CD4-positive, CD25-positive, alpha-beta regulatory T cell (primary cell): ENCODE measurements at regions not wholly inside any gene's neighbourhood (a gene's known extent, or its start where the extent isn't known, plus 50 kb on each side); places are given as distances from the start of the nearest gene placed in this dataset.
"Not testable (repeated sequence)": the region's sequence is repeated elsewhere in the genome, so short reads cannot be mapped to it uniquely, and the experiment has no call there.

Experiments
- ATAC-seq, 2 donors: fragments of 150-1000 bp; cut with Tn5 transposase; one replicate each; pipeline ENCODE4 v1.10.0; 2021; ENCODE audit warnings: low read depth in 2 of 2, moderate number of reproducible peaks in 2 of 2, moderate library complexity in 1 of 2
- DNase-seq, 3 donors: peaks; one replicate each; pipeline versions ENCODE4 v3.0.0 to v3.0.0-alpha.2; 2012 to 2022; ENCODE audit warnings: mixed read lengths in 1 of 3
- H3K27ac ChIP-seq: one replicate; pipeline ENCODE4 v1.7.0; 2013; ENCODE audit warnings: mild to moderate bottlenecking, low read length; ENCODE audit not compliant: insufficient read depth, poor library complexity, severe bottlenecking
- H3K27me3 ChIP-seq: one replicate; pipeline ENCODE4 v1.7.0; 2013; ENCODE audit warnings: low read length; ENCODE audit not compliant: control insufficient read depth, insufficient read depth
- H3K36me3 ChIP-seq: one replicate; pipeline ENCODE4 v1.7.0; 2013; ENCODE audit warnings: mild to moderate bottlenecking, low read length, moderate library complexity; ENCODE audit not compliant: control insufficient read depth, insufficient read depth
- H3K4me1 ChIP-seq: 2 replicates; pipeline ENCODE4 v1.7.0; 2013; ENCODE audit warnings: mild to moderate bottlenecking, low read length; ENCODE audit not compliant: insufficient read depth, control insufficient read depth, poor library complexity, severe bottlenecking
- H3K4me3 ChIP-seq: one replicate; pipeline ENCODE4 v1.7.0; 2013; ENCODE audit warnings: low read depth, mild to moderate bottlenecking, low read length, moderate library complexity
- H3K9me3 ChIP-seq, 2 experiments: 1 replicate in 1 of 2; 2 replicates in 1 of 2; pipeline ENCODE4 v1.7.0; 2013; ENCODE audit warnings: low read length in 2 of 2, mild to moderate bottlenecking in 1 of 2, moderate library complexity in 1 of 2; ENCODE audit not compliant: control insufficient read depth in 2 of 2
- H3K27ac Mint-ChIP-seq, 3 donors: one replicate each; pipeline ENCODE4 v1.8.0; 2020 to 2022; ENCODE audit warnings: mild to moderate bottlenecking in 3 of 3, mixed read lengths in 3 of 3, moderate library complexity in 2 of 3
- H3K27me3 Mint-ChIP-seq: one replicate; pipeline ENCODE4 v1.8.0; 2022; ENCODE audit warnings: mild to moderate bottlenecking, mixed read lengths
- H3K36me3 Mint-ChIP-seq: one replicate; pipeline ENCODE4 v1.8.0; 2020; ENCODE audit warnings: mixed read lengths
- H3K4me1 Mint-ChIP-seq, 4 donors: one replicate each; pipeline ENCODE4 v1.8.0; 2020 to 2022; ENCODE audit warnings: mixed read lengths in 4 of 4, mild to moderate bottlenecking in 1 of 4
- H3K4me3 Mint-ChIP-seq, 4 donors: one replicate each; pipeline ENCODE4 v1.8.0; 2020 to 2022; ENCODE audit warnings: mild to moderate bottlenecking in 4 of 4, mixed read lengths in 4 of 4, moderate library complexity in 3 of 4
- H3K9me3 Mint-ChIP-seq, 7 donors: one replicate each; pipeline ENCODE4 v1.8.0; 2020 to 2022; ENCODE audit warnings: mixed read lengths in 7 of 7, mild to moderate bottlenecking in 3 of 7, moderate library complexity in 2 of 7

DNA sequence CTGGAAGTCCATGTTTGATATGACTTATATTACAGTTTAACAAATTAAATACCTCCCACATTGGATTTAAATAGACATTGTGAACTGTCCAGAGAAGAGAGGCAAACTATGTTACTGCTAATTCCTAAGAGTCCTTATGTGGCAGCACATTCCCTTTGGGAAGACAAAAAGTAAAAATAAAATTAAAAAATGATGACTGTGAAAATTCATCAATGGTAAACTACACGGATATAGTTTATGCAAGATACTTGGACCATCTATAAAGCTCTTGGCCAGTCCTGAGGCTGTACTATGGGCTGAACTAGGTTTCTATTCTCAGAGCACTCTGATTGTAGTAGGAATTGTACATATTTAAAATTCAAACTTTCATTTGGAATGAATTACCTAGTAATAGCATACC, 206.4 kb downstream of the LRRK2 start:
- H3K27ac ChIP-seq: no peak overlapping the region
- no peaks in the 10 kb centered on the region for H3K36me3 ChIP-seq
- Mint-ChIP-seq H3K4me1 (no peaks in the 10 kb centered on the region), H3K27me3 (no peaks in the 10 kb centered on the region), H3K9me3 (peaks cover 0 to 4% (median 2%) of the 10 kb centered on the region in 7 donors), H3K27ac (no peak overlapping the region), H3K4me3 (no peak overlapping the region), H3K36me3 (no peaks in the 10 kb centered on the region)
- DNase-seq: no peak
- ATAC-seq: no peak
- H3K9me3 ChIP-seq: no peaks in the 10 kb centered on the region
- H3K27me3 ChIP-seq: no peaks in the 10 kb centered on the region
- H3K4me1 ChIP-seq: no peaks in the 10 kb centered on the region
- H3K4me3 ChIP-seq: no peak overlapping the region

DNA sequence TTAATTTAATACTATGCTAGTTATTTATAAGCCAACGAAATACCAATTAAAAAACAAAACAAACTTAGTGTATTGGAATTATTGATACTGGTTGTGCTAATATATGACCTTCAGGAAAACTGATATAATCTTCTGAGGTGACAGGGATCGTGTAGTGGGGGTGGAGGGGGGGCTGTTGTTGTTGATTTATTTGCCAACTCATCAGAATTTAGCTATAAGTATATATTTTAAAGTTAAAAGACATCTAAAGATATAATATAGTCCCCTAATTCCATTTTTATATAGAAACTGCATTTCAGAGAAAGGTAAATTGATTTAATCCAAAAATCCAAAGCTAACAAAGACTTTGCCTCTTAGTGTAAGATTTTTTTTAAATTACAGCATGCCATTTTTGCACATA, 210.5 kb downstream of the LRRK2 start:
- no peaks in the 10 kb centered on the region for H3K27me3 ChIP-seq
- no peaks in the 10 kb centered on the region for H3K4me1 ChIP-seq
- ATAC-seq: no peak
- no peaks in the 10 kb centered on the region for H3K4me1 Mint-ChIP-seq
- no peaks in the 10 kb centered on the region for H3K27me3 Mint-ChIP-seq
- no peak overlapping the region for H3K27ac ChIP-seq
- H3K36me3 Mint-ChIP-seq: no peaks in the 10 kb centered on the region
- no peaks in the 10 kb centered on the region for H3K9me3 ChIP-seq
- DNase-seq: no peak
- H3K4me3 Mint-ChIP-seq: no peak overlapping the region
- H3K36me3 ChIP-seq: no peaks in the 10 kb centered on the region
- H3K9me3 Mint-ChIP-seq: peaks cover 0 to 8% (median 2%) of the 10 kb centered on the region in 7 donors
- H3K27ac Mint-ChIP-seq: no peak overlapping the region
- no peak overlapping the region for H3K4me3 ChIP-seq

- DNase-seq (no peak), ATAC-seq (no peak)
- no peaks in the 10 kb centered on the region for H3K36me3 ChIP-seq
- H3K4me3 ChIP-seq: no peak overlapping the region
- Mint-ChIP-seq H3K36me3 (no peaks in the 10 kb centered on the region), H3K4me3 (no peak overlapping the region), H3K27me3 (no peaks in the 10 kb centered on the region), H3K27ac (no peak overlapping the region), H3K4me1 (no peaks in the 10 kb centered on the region), H3K9me3 (peaks cover 0 to 8% (median 2%) of the 10 kb centered on the region in 7 donors)
- H3K9me3 ChIP-seq: no peaks in the 10 kb centered on the region
- no peak overlapping the region for H3K27ac ChIP-seq
- no peaks in the 10 kb centered on the region for H3K4me1 ChIP-seq
- H3K27me3 ChIP-seq: no peaks in the 10 kb centered on the region
Observed at GRCh38 chr12:40435951-40436350, 211.2 kb downstream of the LRRK2 start.

GRCh38 chr12:40436564-40436963, 211.8 kb downstream of the LRRK2 start:
- no peaks in the 10 kb centered on the region for H3K36me3 Mint-ChIP-seq

DNA sequence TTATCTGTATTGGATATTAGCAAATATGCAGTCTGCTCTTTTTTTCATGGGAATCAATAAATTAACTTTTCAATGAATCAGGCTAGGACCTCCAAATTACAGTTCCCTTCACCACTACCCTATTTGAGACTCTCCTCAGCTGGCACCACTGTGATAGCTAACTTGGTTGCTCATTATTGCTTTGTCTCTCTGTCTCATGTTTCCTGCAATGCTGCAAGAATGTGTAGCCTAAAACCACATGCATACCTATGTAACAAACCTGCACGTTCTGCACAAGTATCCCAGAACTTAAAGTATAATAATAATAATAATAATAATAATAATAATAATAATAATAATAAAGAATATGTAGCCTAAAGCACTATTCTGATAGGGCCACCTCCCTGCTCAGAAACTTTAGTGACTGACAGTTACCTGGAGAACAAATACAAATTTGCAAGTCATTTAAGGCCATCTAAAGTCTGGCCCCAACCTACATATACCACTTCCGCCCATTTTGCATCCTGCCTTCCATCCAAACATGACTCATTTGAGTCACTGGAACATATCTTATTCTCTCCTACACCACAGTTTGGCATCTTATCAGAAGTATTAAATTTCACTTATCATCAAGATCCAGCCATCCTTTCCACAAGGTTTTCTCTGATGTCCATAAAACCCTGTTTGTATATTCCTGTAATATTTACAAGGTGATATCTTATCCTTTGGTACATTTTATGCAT, 215.1 kb downstream of the LRRK2 start:
- Histone ChIP-seq H3K4me1 (no peaks in the 10 kb centered on the region), H3K27ac (no peak overlapping the region), H3K9me3 (no peaks in the 10 kb centered on the region), H3K4me3 (no peak overlapping the region), H3K36me3 (no peaks in the 10 kb centered on the region), H3K27me3 (no peaks in the 10 kb centered on the region)
- H3K27ac Mint-ChIP-seq: no peak overlapping the region
- H3K4me3 Mint-ChIP-seq: no peak overlapping the region
- H3K4me1 Mint-ChIP-seq: no peaks in the 10 kb centered on the region
- no peaks in the 10 kb centered on the region for H3K27me3 Mint-ChIP-seq
- peaks cover 0 to 8% (median 2%) of the 10 kb centered on the region in 7 donors for H3K9me3 Mint-ChIP-seq
- ATAC-seq (no peak), DNase-seq (no peak)
- no peaks in the 10 kb centered on the region for H3K36me3 Mint-ChIP-seq

More at GRCh38 chr12:40436564-40436963, 211.8 kb downstream of the LRRK2 start:
- Histone ChIP-seq H3K9me3 (no peaks in the 10 kb centered on the region), H3K4me3 (no peak overlapping the region), H3K27ac (no peak overlapping the region), H3K4me1 (no peaks in the 10 kb centered on the region), H3K36me3 (no peaks in the 10 kb centered on the region), H3K27me3 (no peaks in the 10 kb centered on the region)
- DNase-seq (no peak), ATAC-seq (no peak)
- Mint-ChIP-seq H3K27ac (no peak overlapping the region), H3K4me3 (no peak overlapping the region), H3K27me3 (no peaks in the 10 kb centered on the region), H3K9me3 (peaks cover 0 to 8% (median 2%) of the 10 kb centered on the region in 7 donors), H3K4me1 (no peaks in the 10 kb centered on the region)

- H3K27ac ChIP-seq: no peak overlapping the region
- H3K4me3 ChIP-seq: no peak overlapping the region
- H3K27me3 ChIP-seq: no peaks in the 10 kb centered on the region
- H3K36me3 Mint-ChIP-seq: no peaks in the 10 kb centered on the region
- no peak for ATAC-seq
- H3K36me3 ChIP-seq: no peaks in the 10 kb centered on the region
- peaks cover 0 to 3% (median 0%) of the 10 kb centered on the region in 7 donors for H3K9me3 Mint-ChIP-seq
- H3K27ac Mint-ChIP-seq: no peak overlapping the region
- H3K9me3 ChIP-seq: no peaks in the 10 kb centered on the region
- DNase-seq: no peak
- H3K27me3 Mint-ChIP-seq: no peaks in the 10 kb centered on the region
- no peak overlapping the region for H3K4me3 Mint-ChIP-seq
- H3K4me1 ChIP-seq: no peaks in the 10 kb centered on the region
- no peaks in the 10 kb centered on the region for H3K4me1 Mint-ChIP-seq
Observed at GRCh38 chr12:40444174-40444573, 219.4 kb downstream of the LRRK2 start.

GRCh38 chr12:40446385-40446784, 221.6 kb downstream of the LRRK2 start:
- Histone ChIP-seq H3K27me3 (no peaks in the 10 kb centered on the region), H3K27ac (no peak overlapping the region), H3K9me3 (no peaks in the 10 kb centered on the region), H3K4me1 (no peaks in the 10 kb centered on the region), H3K36me3 (no peaks in the 10 kb centered on the region), H3K4me3 (no peak overlapping the region)
- Mint-ChIP-seq H3K27ac (no peak overlapping the region), H3K36me3 (no peaks in the 10 kb centered on the region), H3K4me1 (no peaks in the 10 kb centered on the region), H3K4me3 (no peak overlapping the region), H3K9me3 (peaks cover 0 to 3% (median 0%) of the 10 kb centered on the region in 7 donors), H3K27me3 (no peaks in the 10 kb centered on the region)
- DNase-seq (peak in 1 of 3 donors; percentile 2), ATAC-seq (no peak)

DNA sequence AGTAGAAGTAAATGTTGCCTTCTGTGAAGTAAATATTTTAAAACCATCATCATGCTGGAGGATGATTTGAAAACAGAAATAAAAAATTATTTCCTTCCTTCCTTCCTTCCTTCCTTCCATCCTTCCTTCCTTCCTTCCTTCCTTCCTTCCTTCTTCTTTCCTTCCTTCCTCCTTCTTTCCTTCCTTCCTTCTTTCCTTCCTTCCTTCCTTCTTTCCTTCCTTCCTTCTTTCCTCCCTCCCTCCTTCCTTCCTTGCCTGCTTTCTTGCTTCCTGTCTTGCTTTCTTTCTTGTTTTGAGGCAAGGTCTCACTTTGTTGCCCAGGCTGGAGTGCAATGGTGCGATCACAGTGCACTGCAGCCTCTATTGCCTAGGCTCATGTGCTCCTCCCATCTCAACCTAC, 223.7 kb downstream of the LRRK2 start:
- H3K27me3 ChIP-seq, H3K9me3 Mint-ChIP-seq, H3K27ac Mint-ChIP-seq, H3K9me3 ChIP-seq, ATAC-seq, H3K4me3 Mint-ChIP-seq, H3K36me3 ChIP-seq, H3K36me3 Mint-ChIP-seq, DNase-seq, H3K27ac ChIP-seq, H3K4me1 ChIP-seq, H3K4me3 ChIP-seq, H3K27me3 Mint-ChIP-seq, H3K4me1 Mint-ChIP-seq: not testable (repeated sequence)
